RWPE2 (cell line): ENCODE measurements at regions not wholly inside any gene's neighbourhood (a gene's known extent, or its start where the extent isn't known, plus 50 kb on each side); places are given as distances from the start of the nearest gene placed in this dataset.
A peak's percentile ranks its signal among the peaks of the same experiment; 100 is the strongest.

Source experiments
- ATAC-seq: fragments of 200-7000 bp; cut with Tn5 transposase; 3 replicates; pipeline ENCODE4 v1.9.1; 2021; ENCODE audit warnings: low read depth
- DNase-seq: peaks from one replicate; pipeline ENCODE4 v3.0.0-alpha.2; 2020; ENCODE audit warnings: low spot score
- H3K27ac ChIP-seq: fragments of 450-650 bp; 2 replicates; pipeline ENCODE4 v1.5.1; 2017; ENCODE audit warnings: mild to moderate bottlenecking; ENCODE audit not compliant: poor library complexity, severe bottlenecking
- H3K27me3 ChIP-seq: fragments of 250-450 bp; sonication (Bioruptor Pico); 2 replicates; pipeline ENCODE4 v1.5.1; 2021; ENCODE audit warnings: mild to moderate bottlenecking, moderate library complexity; ENCODE audit not compliant: insufficient read depth, poor library complexity, severe bottlenecking
- H3K36me3 ChIP-seq: fragments of 250-450 bp; sonication (Bioruptor Pico); 2 replicates; pipeline ENCODE4 v1.5.1; 2020; ENCODE audit warnings: low read depth, mild to moderate bottlenecking, moderate library complexity
- H3K4me1 ChIP-seq: fragments of 250-450 bp; sonication (Bioruptor Pico); 2 replicates; pipeline ENCODE4 v1.5.1; 2021; ENCODE audit warnings: mild to moderate bottlenecking, moderate library complexity; ENCODE audit not compliant: insufficient read depth, poor library complexity, severe bottlenecking
- H3K4me3 ChIP-seq: fragments of 250-450 bp; sonication (Bioruptor Pico); 2 replicates; pipeline ENCODE4 v1.5.1; 2021; ENCODE audit warnings: mild to moderate bottlenecking, moderate library complexity; ENCODE audit not compliant: severe bottlenecking
- H3K9me3 ChIP-seq: fragments of 250-450 bp; sonication (Bioruptor Pico); 2 replicates; pipeline ENCODE4 v1.5.1; 2021; ENCODE audit warnings: mild to moderate bottlenecking, moderate library complexity; ENCODE audit not compliant: severe bottlenecking
- TF ChIP-seq, protein P1 (sequence below): fragments of 450-650 bp; IDR thresholded peaks from one replicate; pipeline ENCODE4 v1.5.1; 2017; ENCODE audit warnings: mild to moderate bottlenecking, moderate library complexity; ENCODE audit not compliant: poor library complexity, severe bottlenecking

GRCh38 chr4:156198511-156198910 is 244.8 kb upstream of the CTSO start:
- no peaks in the 10 kb centered on the region for H3K4me1 ChIP-seq
- no peaks in the 10 kb centered on the region for H3K36me3 ChIP-seq
- no peak overlapping the region for H3K4me3 ChIP-seq
- ATAC-seq: no peak
- no peaks in the 10 kb centered on the region for H3K9me3 ChIP-seq
- H3K27ac ChIP-seq: no peak overlapping the region
- H3K27me3 ChIP-seq: no peaks in the 10 kb centered on the region
- DNase-seq: no peak
- TF ChIP-seq, protein P1, sequence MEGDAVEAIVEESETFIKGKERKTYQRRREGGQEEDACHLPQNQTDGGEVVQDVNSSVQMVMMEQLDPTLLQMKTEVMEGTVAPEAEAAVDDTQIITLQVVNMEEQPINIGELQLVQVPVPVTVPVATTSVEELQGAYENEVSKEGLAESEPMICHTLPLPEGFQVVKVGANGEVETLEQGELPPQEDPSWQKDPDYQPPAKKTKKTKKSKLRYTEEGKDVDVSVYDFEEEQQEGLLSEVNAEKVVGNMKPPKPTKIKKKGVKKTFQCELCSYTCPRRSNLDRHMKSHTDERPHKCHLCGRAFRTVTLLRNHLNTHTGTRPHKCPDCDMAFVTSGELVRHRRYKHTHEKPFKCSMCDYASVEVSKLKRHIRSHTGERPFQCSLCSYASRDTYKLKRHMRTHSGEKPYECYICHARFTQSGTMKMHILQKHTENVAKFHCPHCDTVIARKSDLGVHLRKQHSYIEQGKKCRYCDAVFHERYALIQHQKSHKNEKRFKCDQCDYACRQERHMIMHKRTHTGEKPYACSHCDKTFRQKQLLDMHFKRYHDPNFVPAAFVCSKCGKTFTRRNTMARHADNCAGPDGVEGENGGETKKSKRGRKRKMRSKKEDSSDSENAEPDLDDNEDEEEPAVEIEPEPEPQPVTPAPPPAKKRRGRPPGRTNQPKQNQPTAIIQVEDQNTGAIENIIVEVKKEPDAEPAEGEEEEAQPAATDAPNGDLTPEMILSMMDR: no peak

- no peak for DNase-seq
- TF ChIP-seq, protein P1: no peak
Observed at GRCh38 chr4:156197216-156197615, 243.6 kb upstream of the CTSO start.

GRCh38 chr4:156196722-156197121 is 243.1 kb upstream of the CTSO start:
- no peak overlapping the region for H3K4me3 ChIP-seq
- no peaks in the 10 kb centered on the region for H3K4me1 ChIP-seq
- H3K9me3 ChIP-seq: no peaks in the 10 kb centered on the region
- no peak overlapping the region for H3K27ac ChIP-seq
- no peaks in the 10 kb centered on the region for H3K27me3 ChIP-seq
- ATAC-seq (no peak), DNase-seq (no peak)
- TF ChIP-seq, protein P1: no peak
- no peaks in the 10 kb centered on the region for H3K36me3 ChIP-seq

More at GRCh38 chr4:156197216-156197615, 243.6 kb upstream of the CTSO start:
- Histone ChIP-seq H3K4me3 (no peak overlapping the region), H3K27me3 (no peaks in the 10 kb centered on the region), H3K36me3 (no peaks in the 10 kb centered on the region), H3K27ac (no peak overlapping the region), H3K9me3 (no peaks in the 10 kb centered on the region), H3K4me1 (no peaks in the 10 kb centered on the region)
- ATAC-seq: no peak

GRCh38 chr4:156195914-156196313 is 242.2 kb upstream of the CTSO start:
- TF ChIP-seq, protein P1: no peak
- Histone ChIP-seq H3K36me3 (no peaks in the 10 kb centered on the region), H3K4me3 (no peak overlapping the region), H3K27ac (no peak overlapping the region), H3K9me3 (no peaks in the 10 kb centered on the region), H3K27me3 (no peaks in the 10 kb centered on the region), H3K4me1 (no peaks in the 10 kb centered on the region)
- ATAC-seq (no peak), DNase-seq (no peak)

DNA sequence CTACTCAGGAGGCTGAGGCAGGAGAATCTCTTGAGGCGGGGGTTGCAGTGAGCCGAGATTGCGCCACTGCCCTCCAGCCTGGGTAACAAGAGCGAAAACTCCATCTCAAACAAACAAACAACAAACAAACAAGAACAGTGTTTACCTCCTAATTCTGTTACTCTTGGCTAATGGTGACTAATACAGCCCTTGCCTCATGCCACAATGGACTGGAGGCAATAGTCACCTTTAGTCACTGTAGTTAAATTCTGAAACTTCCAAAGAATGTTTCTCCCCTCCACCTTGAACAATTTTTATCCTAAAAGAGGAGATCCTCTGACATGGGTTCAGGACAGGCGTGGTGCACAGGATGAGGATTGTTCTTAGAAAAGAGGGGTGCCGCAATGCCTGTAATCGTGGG is 241.2 kb upstream of the CTSO start:
- no peak overlapping the region for H3K4me3 ChIP-seq
- TF ChIP-seq, protein P1: no peak
- no peaks in the 10 kb centered on the region for H3K9me3 ChIP-seq
- H3K36me3 ChIP-seq: no peaks in the 10 kb centered on the region
- DNase-seq: no peak
- 0 out of 3 replicates have a peak, but pooled peaks have one; percentile 44 for ATAC-seq
- no peaks in the 10 kb centered on the region for H3K4me1 ChIP-seq
- H3K27me3 ChIP-seq: no peaks in the 10 kb centered on the region
- no peak overlapping the region for H3K27ac ChIP-seq
